Naive thymus-derived CD4-positive, alpha-beta T cell (primary cell): ENCODE measurements at regions not wholly inside any gene's neighbourhood (a gene's known extent, or its start where the extent isn't known, plus 50 kb on each side); places are given as distances from the start of the nearest gene placed in this dataset.

ENCODE experiments used
- ATAC-seq: fragments of 150-1000 bp; cut with Tn5 transposase; 2 replicates; pipeline ENCODE4 v1.10.0; 2021; ENCODE audit warnings: mild to moderate bottlenecking, moderate library complexity
- CTCF ChIA-PET: fragments of 350-600 bp; sonication (Branson Sonifier 250); formaldehyde crosslinking; loops from one replicate; lab custom pipeline; 2021; ENCODE audit warnings: antibody characterized with exemption; lab: Charles Lee
- POLR2A ChIA-PET: fragments of 350-600 bp; sonication (Branson Sonifier 250); formaldehyde crosslinking; loops from one replicate; lab custom pipeline; 2021; ENCODE audit warnings: antibody characterized with exemption, inconsistent platforms; lab: Charles Lee
- DNase-seq, 9 donors: peaks; one replicate each; pipeline versions ENCODE4 v3.0.0 to v3.0.0-alpha.2; 2020 to 2022; ENCODE audit warnings: mixed read lengths in 1 of 9
- H3K27ac ChIP-seq: one replicate; pipeline ENCODE4 v1.7.0; 2013; ENCODE audit warnings: mild to moderate bottlenecking, low read depth, low read length, moderate library complexity
- H3K27me3 ChIP-seq, 2 donors: one replicate each; pipeline ENCODE4 v1.7.0; 2013; ENCODE audit warnings: low read length in 2 of 2, mild to moderate bottlenecking in 2 of 2, moderate library complexity in 2 of 2; ENCODE audit not compliant: control insufficient read depth in 2 of 2, insufficient read depth in 2 of 2
- H3K36me3 ChIP-seq, 3 experiments: 1 replicate in 2 of 3; 2 replicates in 1 of 3; pipeline ENCODE4 v1.7.0; 2013; ENCODE audit warnings: low read length in 3 of 3, mild to moderate bottlenecking in 3 of 3, moderate library complexity in 1 of 3; ENCODE audit not compliant: insufficient read depth in 3 of 3, control insufficient read depth in 2 of 3
- H3K4me1 ChIP-seq, 2 donors: one replicate each; pipeline ENCODE4 v1.7.0; 2013; ENCODE audit warnings: low read length in 2 of 2, mild to moderate bottlenecking in 2 of 2, moderate library complexity in 1 of 2; ENCODE audit not compliant: control insufficient read depth in 2 of 2, insufficient read depth in 2 of 2
- H3K4me3 ChIP-seq: 2 replicates; pipeline ENCODE4 v1.7.0; 2013; ENCODE audit warnings: mild to moderate bottlenecking, low read length
- H3K9me3 ChIP-seq, 3 experiments: 1 replicate in 2 of 3; 2 replicates in 1 of 3; pipeline ENCODE4 v1.7.0; 2013; ENCODE audit warnings: low read length in 3 of 3; ENCODE audit not compliant: control insufficient read depth in 2 of 3
- H3K27ac Mint-ChIP-seq, 9 donors: one replicate each; pipeline ENCODE4 v1.8.0; 2020 to 2022; ENCODE audit warnings: mixed read lengths in 9 of 9, mild to moderate bottlenecking in 8 of 9, moderate library complexity in 5 of 9, inconsistent platforms in 2 of 9
- H3K27me3 Mint-ChIP-seq, 5 donors: one replicate each; pipeline ENCODE4 v1.8.0; 2021 to 2022; ENCODE audit warnings: mixed read lengths in 5 of 5, mild to moderate bottlenecking in 1 of 5
- H3K36me3 Mint-ChIP-seq, 5 donors: one replicate each; pipeline ENCODE4 v1.8.0; 2020 to 2022; ENCODE audit warnings: mixed read lengths in 5 of 5, mild to moderate bottlenecking in 3 of 5, inconsistent platforms in 1 of 5
- H3K4me1 Mint-ChIP-seq, 7 donors: one replicate each; pipeline ENCODE4 v1.8.0; 2020 to 2022; ENCODE audit warnings: mixed read lengths in 7 of 7, mild to moderate bottlenecking in 3 of 7, inconsistent platforms in 1 of 7
- H3K4me3 Mint-ChIP-seq, 10 donors: one replicate each; pipeline ENCODE4 v1.8.0; 2020 to 2022; ENCODE audit warnings: mild to moderate bottlenecking in 10 of 10, mixed read lengths in 10 of 10, moderate library complexity in 6 of 10, inconsistent platforms in 2 of 10
- H3K9me3 Mint-ChIP-seq, 11 donors: one replicate each; pipeline ENCODE4 v1.8.0; 2020 to 2022; ENCODE audit warnings: mixed read lengths in 11 of 11, mild to moderate bottlenecking in 4 of 11, inconsistent platforms in 1 of 11, moderate library complexity in 1 of 11
- intact Hi-C, 2 donors: fragments of 100-400 bp; cut with micrococcal nuclease; formaldehyde crosslinking; loops; one replicate each; pipeline ENCODE4 v1.15.1; 2023

- H3K9me3 Mint-ChIP-seq, result peaks cover 0 to 2% (median 0%) of the 10 kb centered on the region in 11 donors
- H3K27ac ChIP-seq, result no peak overlapping the region
- no peak overlapping the region for H3K27ac Mint-ChIP-seq
- no peak overlapping the region for H3K4me3 Mint-ChIP-seq
- POLR2A ChIA-PET, result no interaction called here
- no peak for ATAC-seq
- CTCF ChIA-PET, result no interaction called here
- peaks cover 0 to 9% (median 4%) of the 10 kb centered on the region in 5 donors for H3K27me3 Mint-ChIP-seq
- no peaks in the 10 kb centered on the region for H3K36me3 ChIP-seq
- H3K4me1 ChIP-seq, result no peaks in the 10 kb centered on the region
- intact Hi-C loops, result no loop called here
- no peaks in the 10 kb centered on the region for H3K4me1 Mint-ChIP-seq
- no peak overlapping the region for H3K4me3 ChIP-seq
- no peaks in the 10 kb centered on the region for H3K36me3 Mint-ChIP-seq
- DNase-seq, result no peak
- H3K27me3 ChIP-seq, result no peaks in the 10 kb centered on the region
- H3K9me3 ChIP-seq, result no peaks in the 10 kb centered on the region
These were observed 142.5 kb upstream of the TNS3 start for GRCh38 chr7:47724335-47724982.

- peaks cover 0 to 9% (median 0%) of the 10 kb centered on the region in 5 donors for H3K27me3 Mint-ChIP-seq
These were observed 140.2 kb upstream of the TNS3 start for GRCh38 chr7:47722126-47722525.

GRCh38 chr7:47721670-47722069 is 139.8 kb upstream of the TNS3 start:
- H3K36me3 Mint-ChIP-seq, result no peaks in the 10 kb centered on the region
- H3K4me3 Mint-ChIP-seq, result no peak overlapping the region
- Histone ChIP-seq H3K4me3 (no peak overlapping the region), H3K27ac (no peak overlapping the region), H3K4me1 (no peaks in the 10 kb centered on the region), H3K9me3 (no peaks in the 10 kb centered on the region), H3K36me3 (no peaks in the 10 kb centered on the region), H3K27me3 (no peaks in the 10 kb centered on the region)
- DNase-seq (no peak), ATAC-seq (no peak)
- H3K4me1 Mint-ChIP-seq, result no peaks in the 10 kb centered on the region
- intact Hi-C loops, result no loop called here
- ChIA-PET POLR2A (no interaction called here), CTCF (no interaction called here)
- H3K9me3 Mint-ChIP-seq, result peaks cover 0 to 2% (median 0%) of the 10 kb centered on the region in 11 donors
- no peak overlapping the region for H3K27ac Mint-ChIP-seq
- H3K27me3 Mint-ChIP-seq, result peaks cover 0 to 9% (median 0%) of the 10 kb centered on the region in 5 donors

More at GRCh38 chr7:47722126-47722525, 140.2 kb upstream of the TNS3 start:
- Histone ChIP-seq H3K4me1 (no peaks in the 10 kb centered on the region), H3K27me3 (no peaks in the 10 kb centered on the region), H3K4me3 (no peak overlapping the region), H3K36me3 (no peaks in the 10 kb centered on the region), H3K9me3 (no peaks in the 10 kb centered on the region), H3K27ac (no peak overlapping the region)
- intact Hi-C loops, result no loop called here
- H3K9me3 Mint-ChIP-seq, result peaks cover 0 to 2% (median 0%) of the 10 kb centered on the region in 11 donors
- H3K27ac Mint-ChIP-seq, result no peak overlapping the region
- POLR2A ChIA-PET, result no interaction called here
- ATAC-seq, result no peak
- DNase-seq, result no peak
- CTCF ChIA-PET, result no interaction called here
- H3K4me3 Mint-ChIP-seq, result no peak overlapping the region
- no peaks in the 10 kb centered on the region for H3K4me1 Mint-ChIP-seq
- H3K36me3 Mint-ChIP-seq, result no peaks in the 10 kb centered on the region

- Mint-ChIP-seq H3K27me3 (peaks cover 0 to 9% (median 0%) of the 10 kb centered on the region in 5 donors), H3K9me3 (peaks cover 0 to 2% (median 0%) of the 10 kb centered on the region in 11 donors), H3K36me3 (no peaks in the 10 kb centered on the region), H3K4me3 (no peak overlapping the region), H3K4me1 (no peaks in the 10 kb centered on the region), H3K27ac (no peak overlapping the region)
- ChIA-PET POLR2A (no interaction called here), CTCF (no interaction called here)
- Histone ChIP-seq H3K4me1 (no peaks in the 10 kb centered on the region), H3K4me3 (no peak overlapping the region), H3K27ac (no peak overlapping the region), H3K27me3 (no peaks in the 10 kb centered on the region), H3K36me3 (no peaks in the 10 kb centered on the region), H3K9me3 (no peaks in the 10 kb centered on the region)
- DNase-seq (no peak), ATAC-seq (no peak)
- intact Hi-C loops, result no loop called here
These were observed 139.0 kb upstream of the TNS3 start for GRCh38 chr7:47720907-47721244.

GRCh38 chr7:47720141-47720906 is 138.4 kb upstream of the TNS3 start:
- Histone ChIP-seq H3K4me1 (no peaks in the 10 kb centered on the region), H3K27ac (no peak overlapping the region), H3K36me3 (no peaks in the 10 kb centered on the region), H3K9me3 (no peaks in the 10 kb centered on the region), H3K27me3 (no peaks in the 10 kb centered on the region), H3K4me3 (no peak overlapping the region)
- POLR2A ChIA-PET, result interaction anchor here (0.6 kb wide), 1 partner anchor 77 kb away, joined by 3 read pairs; no protein-coding TSS in a partner anchor
- DNase-seq, result no peak
- CTCF ChIA-PET, result no interaction called here
- no peak for ATAC-seq
- no peak overlapping the region for H3K4me3 Mint-ChIP-seq
- H3K27me3 Mint-ChIP-seq, result peaks cover 0 to 9% (median 0%) of the 10 kb centered on the region in 5 donors
- no peaks in the 10 kb centered on the region for H3K36me3 Mint-ChIP-seq
- intact Hi-C loops, result no loop called here
- H3K4me1 Mint-ChIP-seq, result no peaks in the 10 kb centered on the region
- H3K27ac Mint-ChIP-seq, result peak overlapping the region in 1 of 9 donors; percentile 27
- H3K9me3 Mint-ChIP-seq, result peaks cover 0 to 3% (median 0%) of the 10 kb centered on the region in 11 donors

GRCh38 chr7:47719675-47720074 is 137.8 kb upstream of the TNS3 start:
- POLR2A ChIA-PET, result interaction anchor here (0.6 kb wide), 1 partner anchor 77 kb away, joined by 3 read pairs; no protein-coding TSS in a partner anchor
- no peak overlapping the region for H3K27ac Mint-ChIP-seq
- no peak overlapping the region for H3K4me3 ChIP-seq
- H3K9me3 ChIP-seq, result no peaks in the 10 kb centered on the region
- no peaks in the 10 kb centered on the region for H3K4me1 Mint-ChIP-seq
- H3K36me3 ChIP-seq, result no peaks in the 10 kb centered on the region
- no peak for ATAC-seq
- CTCF ChIA-PET, result no interaction called here
- H3K36me3 Mint-ChIP-seq, result no peaks in the 10 kb centered on the region
- intact Hi-C loops, result no loop called here
- H3K9me3 Mint-ChIP-seq, result peaks cover 0 to 1% (median 0%) of the 10 kb centered on the region in 11 donors
- H3K4me3 Mint-ChIP-seq, result no peak overlapping the region
- H3K4me1 ChIP-seq, result no peaks in the 10 kb centered on the region
- DNase-seq, result no peak
- H3K27me3 ChIP-seq, result no peaks in the 10 kb centered on the region
- peaks cover 0 to 9% (median 0%) of the 10 kb centered on the region in 5 donors for H3K27me3 Mint-ChIP-seq
- H3K27ac ChIP-seq, result no peak overlapping the region
